ENCODE measurements at regions not wholly inside any gene's neighbourhood (a gene's known extent, or its start where the extent isn't known, plus 50 kb on each side); places are given as distances from the start of the nearest gene placed in this dataset.

GRCh38 chr17:14605267-14605599 lies 304.4 kb downstream of the HS3ST3B1 start:
- no peak overlapping the region for H3K4me3 ChIP-seq
- no peak for DNase-seq

DNA sequence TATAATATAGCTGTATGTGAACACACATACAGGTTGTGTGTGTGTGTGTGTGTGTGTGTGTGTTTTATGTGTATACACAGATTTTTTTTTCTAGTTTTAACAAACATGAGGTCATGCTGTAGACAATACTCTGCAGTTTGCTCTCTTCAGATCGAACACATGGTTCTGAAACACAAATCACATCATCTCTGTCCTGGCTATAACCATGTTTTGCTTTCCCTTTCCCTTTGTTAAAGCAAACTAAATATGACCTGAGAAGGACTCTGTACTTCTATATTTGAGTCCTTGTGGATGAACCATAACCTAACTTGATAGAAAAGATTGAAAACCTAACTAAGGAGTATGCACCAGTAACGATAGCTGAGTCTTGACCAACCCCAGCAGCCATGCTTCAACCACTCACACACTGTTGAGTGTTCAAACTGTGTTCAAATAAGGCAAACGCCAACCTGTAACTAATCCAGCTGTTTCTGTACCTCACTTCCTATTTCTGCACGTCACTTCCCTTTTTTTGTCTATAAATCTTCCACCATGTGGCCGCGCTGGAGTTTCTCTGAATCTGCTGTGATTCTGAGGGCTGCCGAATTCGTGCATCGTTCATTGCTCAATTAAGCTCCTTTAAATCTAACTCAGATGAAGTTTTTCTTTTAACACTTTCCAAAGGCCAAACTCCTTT lies 303.8 kb downstream of the HS3ST3B1 start:
- no peaks in the 10 kb centered on the region for H3K9me3 ChIP-seq
- TF ChIP-seq POLR2A (IDR thresholded peaks at IDR 0.05) = no peak
- TF ChIP-seq, protein P1, sequence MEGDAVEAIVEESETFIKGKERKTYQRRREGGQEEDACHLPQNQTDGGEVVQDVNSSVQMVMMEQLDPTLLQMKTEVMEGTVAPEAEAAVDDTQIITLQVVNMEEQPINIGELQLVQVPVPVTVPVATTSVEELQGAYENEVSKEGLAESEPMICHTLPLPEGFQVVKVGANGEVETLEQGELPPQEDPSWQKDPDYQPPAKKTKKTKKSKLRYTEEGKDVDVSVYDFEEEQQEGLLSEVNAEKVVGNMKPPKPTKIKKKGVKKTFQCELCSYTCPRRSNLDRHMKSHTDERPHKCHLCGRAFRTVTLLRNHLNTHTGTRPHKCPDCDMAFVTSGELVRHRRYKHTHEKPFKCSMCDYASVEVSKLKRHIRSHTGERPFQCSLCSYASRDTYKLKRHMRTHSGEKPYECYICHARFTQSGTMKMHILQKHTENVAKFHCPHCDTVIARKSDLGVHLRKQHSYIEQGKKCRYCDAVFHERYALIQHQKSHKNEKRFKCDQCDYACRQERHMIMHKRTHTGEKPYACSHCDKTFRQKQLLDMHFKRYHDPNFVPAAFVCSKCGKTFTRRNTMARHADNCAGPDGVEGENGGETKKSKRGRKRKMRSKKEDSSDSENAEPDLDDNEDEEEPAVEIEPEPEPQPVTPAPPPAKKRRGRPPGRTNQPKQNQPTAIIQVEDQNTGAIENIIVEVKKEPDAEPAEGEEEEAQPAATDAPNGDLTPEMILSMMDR (IDR thresholded peaks at IDR 0.05) = no peak
- no peaks in the 10 kb centered on the region for H3K4me1 ChIP-seq
- no peak overlapping the region for H3K4me3 ChIP-seq
- no peaks in the 10 kb centered on the region for H3K27me3 ChIP-seq
- no peak overlapping the region for H3K27ac ChIP-seq
- DNase-seq = no peak
- intact Hi-C loops (cut with DNase I; ENCODE audit: low total_unique reads) = no loop called here
- H3K36me3 ChIP-seq = no peaks in the 10 kb centered on the region

More at GRCh38 chr17:14605267-14605599, 304.4 kb downstream of the HS3ST3B1 start:
- H3K36me3 ChIP-seq = no peaks in the 10 kb centered on the region
- no peaks in the 10 kb centered on the region for H3K4me1 ChIP-seq
- no peak for TF ChIP-seq POLR2A (IDR thresholded peaks at IDR 0.05)
- TF ChIP-seq, protein P1 (IDR thresholded peaks at IDR 0.05) = no peak
- no peaks in the 10 kb centered on the region for H3K9me3 ChIP-seq
- intact Hi-C loops (cut with DNase I; ENCODE audit: low total_unique reads) = no loop called here
- no peaks in the 10 kb centered on the region for H3K27me3 ChIP-seq
- no peak overlapping the region for H3K27ac ChIP-seq

- H3K4me1 ChIP-seq = no peaks in the 10 kb centered on the region
- TF ChIP-seq POLR2A (IDR thresholded peaks at IDR 0.05) = no peak
- TF ChIP-seq, protein P1 (IDR thresholded peaks at IDR 0.05) = no peak
- intact Hi-C loops (cut with DNase I; ENCODE audit: low total_unique reads) = no loop called here
- DNase-seq = no peak
- H3K27me3 ChIP-seq = no peaks in the 10 kb centered on the region
- H3K4me3 ChIP-seq = no peak overlapping the region
- no peaks in the 10 kb centered on the region for H3K9me3 ChIP-seq
- H3K27ac ChIP-seq = no peak overlapping the region
- H3K36me3 ChIP-seq = no peaks in the 10 kb centered on the region
Observed at GRCh38 chr17:14596224-14596623, 295.3 kb downstream of the HS3ST3B1 start.

GRCh38 chr17:14595656-14596055 lies 294.8 kb downstream of the HS3ST3B1 start:
- Histone ChIP-seq H3K27me3 (no peaks in the 10 kb centered on the region), H3K4me1 (no peaks in the 10 kb centered on the region), H3K9me3 (no peaks in the 10 kb centered on the region), H3K36me3 (no peaks in the 10 kb centered on the region), H3K27ac (no peak overlapping the region), H3K4me3 (no peak overlapping the region)
- intact Hi-C loops (cut with DNase I; ENCODE audit: low total_unique reads) = no loop called here
- no peak for DNase-seq
- TF ChIP-seq, protein P1 (IDR thresholded peaks at IDR 0.05) = no peak
- TF ChIP-seq POLR2A (IDR thresholded peaks at IDR 0.05) = no peak

DNA sequence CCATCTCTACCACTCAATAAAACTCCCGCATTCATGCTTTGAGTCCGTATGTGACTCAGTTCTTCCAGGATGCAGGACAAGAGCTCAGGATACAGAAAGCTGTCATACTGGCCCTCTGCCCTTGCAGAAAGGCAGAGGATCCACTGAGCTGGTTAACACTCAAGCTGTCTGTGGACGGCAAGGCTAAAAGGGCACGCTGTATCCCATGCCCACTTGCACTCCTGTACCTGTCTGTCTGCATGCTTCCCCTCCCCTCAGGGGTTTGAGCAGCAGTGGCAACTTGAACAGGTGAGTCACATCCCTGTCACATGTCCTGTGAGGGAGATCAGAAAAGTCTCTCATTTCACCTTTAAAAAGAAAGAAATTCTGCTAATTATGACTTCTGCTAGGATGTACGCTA lies 293.8 kb downstream of the HS3ST3B1 start:
- intact Hi-C loops (cut with DNase I; ENCODE audit: low total_unique reads) = no loop called here

More for the DNA sequence above, 293.8 kb downstream of the HS3ST3B1 start:
- H3K9me3 ChIP-seq = no peaks in the 10 kb centered on the region
- TF ChIP-seq POLR2A (IDR thresholded peaks at IDR 0.05) = no peak
- TF ChIP-seq, protein P1 (IDR thresholded peaks at IDR 0.05) = no peak
- H3K27ac ChIP-seq = no peak overlapping the region
- DNase-seq = no peak
- no peaks in the 10 kb centered on the region for H3K36me3 ChIP-seq
- no peak overlapping the region for H3K4me3 ChIP-seq
- H3K27me3 ChIP-seq = no peaks in the 10 kb centered on the region
- H3K4me1 ChIP-seq = no peaks in the 10 kb centered on the region

All from uterus (tissue), 3 donors.